SK-N-SH treated with all-trans-retinoic acid at 6 μM for 48 hours (cell line): ENCODE measurements at regions not wholly inside any gene's neighbourhood (a gene's known extent, or its start where the extent isn't known, plus 50 kb on each side); places are given as distances from the start of the nearest gene placed in this dataset.

Source experiments
- BACH2 ChIP-seq: fragments of 250-450 bp; sonication (Bioruptor Pico); IDR thresholded peaks from 2 replicates; pipeline ENCODE4 v1.9.0; 2021; ENCODE audit warnings: mild to moderate bottlenecking, borderline replicate concordance
- CSRNP3 ChIP-seq: fragments of 250-450 bp; sonication (Bioruptor Pico); IDR thresholded peaks from 2 replicates; pipeline ENCODE4 v1.5.1; 2021; ENCODE audit warnings: mild to moderate bottlenecking, moderate library complexity
- OSR1 ChIP-seq: fragments of 250-450 bp; sonication (Bioruptor Pico); IDR thresholded peaks from 2 replicates; pipeline ENCODE4 v1.8.0; 2022; ENCODE audit warnings: moderate library complexity, mild to moderate bottlenecking, inconsistent platforms
- PATZ1 ChIP-seq: fragments of 250-450 bp; sonication (Bioruptor Pico); IDR thresholded peaks from 2 replicates; pipeline ENCODE4 v1.8.0; 2020; ENCODE audit warnings: mild to moderate bottlenecking, moderate library complexity, borderline replicate concordance
- POU6F1 ChIP-seq: fragments of 250-450 bp; sonication (Bioruptor Pico); IDR thresholded peaks from 2 replicates; pipeline ENCODE4 v1.8.0; 2021; ENCODE audit warnings: low read depth, mild to moderate bottlenecking, moderate library complexity, borderline replicate concordance
- TSHZ2 ChIP-seq: fragments of 250-450 bp; sonication (Bioruptor Pico); IDR thresholded peaks from 2 replicates; pipeline ENCODE4 v1.5.0; 2020; ENCODE audit warnings: mild to moderate bottlenecking, moderate library complexity

GRCh38 chr1:104156738-104157137, 407.0 kb downstream of the AMY1C start:
- TF ChIP-seq TSHZ2 (CRISPR knock-in tag) (no peak), CSRNP3 (CRISPR knock-in tag) (no peak), OSR1 (CRISPR knock-in tag) (no peak), PATZ1 (CRISPR knock-in tag) (no peak), POU6F1 (CRISPR knock-in tag) (no peak), BACH2 (CRISPR knock-in tag) (no peak)
